ENCODE measurements at regions not wholly inside any gene's neighbourhood (a gene's known extent, or its start where the extent isn't known, plus 50 kb on each side); places are given as distances from the start of the nearest gene placed in this dataset.

- no peak for DNase-seq (ENCODE audit: extremely low spot score)
- ChIA-PET POLR2A (no interaction called here), CTCF (interaction anchor here (1.0 to 1.4 kb wide), 3 partner anchors 11 to 40 kb away, joined by 3 read pairs; no protein-coding TSS in a partner anchor)
- TF ChIP-seq CTCF (IDR thresholded peaks at IDR 0.05; ENCODE audit: control extremely low read depth, extremely low read depth, low read depth, missing control alignments), result no peak
Measured at GRCh38 chr15:68003297-68003696, 50.8 kb upstream of the PIAS1 start.

Data from GM10248 (cell line).